H1 (cell line): ENCODE measurements at regions not wholly inside any gene's neighbourhood (a gene's known extent, or its start where the extent isn't known, plus 50 kb on each side); places are given as distances from the start of the nearest gene placed in this dataset.

Experiments used
- BCL11A ChIP-seq, 2 experiments: IDR thresholded peaks; one replicate each; pipeline ENCODE4 v1.6.1; 2011; ENCODE audit warnings: low read depth in 2 of 2, low read length in 2 of 2, mild to moderate bottlenecking in 2 of 2
- EGR1 ChIP-seq: IDR thresholded peaks from 2 replicates; pipeline ENCODE4 v1.6.1; 2011; ENCODE audit warnings: low read depth, low read length, borderline replicate concordance
- TAF1 ChIP-seq: IDR thresholded peaks from 2 replicates; pipeline ENCODE4 v1.6.1; 2011; ENCODE audit warnings: mild to moderate bottlenecking, low read depth, low read length
- YY1 ChIP-seq: IDR thresholded peaks from 2 replicates; pipeline ENCODE4 v1.6.1; 2011; ENCODE audit warnings: low read depth, mild to moderate bottlenecking, low read length
- ZNF274 ChIP-seq: IDR thresholded peaks from 2 replicates; pipeline ENCODE4 v1.7.0; 2012; ENCODE audit warnings: low read length, borderline replicate concordance; ENCODE audit errors: extremely low read depth
- TF ChIP-seq, protein P1 (sequence below): IDR thresholded peaks from 2 replicates; pipeline ENCODE4 v1.6.1; 2012; ENCODE audit warnings: inconsistent platforms

- no peak for TF ChIP-seq BCL11A (IDR thresholded peaks at IDR 0.05; ENCODE audit: low read depth in 2 of 2, low read length in 2 of 2)
- no peak for TF ChIP-seq TAF1
- TF ChIP-seq, protein P1, sequence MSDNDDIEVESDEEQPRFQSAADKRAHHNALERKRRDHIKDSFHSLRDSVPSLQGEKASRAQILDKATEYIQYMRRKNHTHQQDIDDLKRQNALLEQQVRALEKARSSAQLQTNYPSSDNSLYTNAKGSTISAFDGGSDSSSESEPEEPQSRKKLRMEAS = no peak
- TF ChIP-seq YY1 = no peak
- no peak for TF ChIP-seq EGR1
- no peak for TF ChIP-seq ZNF274
These were observed 895.2 kb upstream of the ZEB2 start (continued) for GRCh38 chr2:145415151-145415550.
